ENCODE measurements at regions not wholly inside any gene's neighbourhood (a gene's known extent, or its start where the extent isn't known, plus 50 kb on each side); places are given as distances from the start of the nearest gene placed in this dataset.

DNA sequence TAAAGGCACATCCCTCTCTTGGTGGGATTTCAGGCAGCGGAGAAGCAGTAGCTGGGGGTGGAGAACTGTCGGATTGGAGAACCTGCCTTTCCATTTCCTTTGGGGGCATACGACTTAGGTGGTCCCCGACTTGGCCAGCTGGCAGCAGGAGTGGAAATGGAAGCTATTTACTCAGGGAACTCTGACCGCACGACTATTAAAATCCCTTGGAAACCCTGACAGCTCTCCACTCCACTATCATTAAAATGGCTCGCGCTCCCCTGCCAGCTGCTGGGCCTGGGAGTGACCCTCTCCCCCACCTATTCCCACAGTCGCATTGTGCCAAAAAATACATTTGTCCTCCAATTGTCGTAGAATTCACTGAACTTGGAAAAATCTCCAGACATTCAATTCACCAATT lies 77.7 kb upstream of the APCDD1 start:
- TF ChIP-seq POLR2AphosphoS5 (IDR thresholded peaks at IDR 0.05; ENCODE audit: borderline replicate concordance, low read depth, low read length) = no peak
- TF ChIP-seq EZH2 (IDR thresholded peaks at IDR 0.05) = no peak
- no peak for TF ChIP-seq FOXP2 (optimal IDR thresholded peaks at IDR 0.05; ENCODE audit: control extremely low read depth, extremely low read length, insufficient read depth)
